ENCODE measurements at regions not wholly inside any gene's neighbourhood (a gene's known extent, or its start where the extent isn't known, plus 50 kb on each side); places are given as distances from the start of the nearest gene placed in this dataset.

GRCh38 chr2:18484625-18485024 is 75.8 kb downstream of the RDH14 start:
- ChIA-PET CTCF (no interaction called here), POLR2A (no interaction called here)
- no peaks in the 10 kb centered on the region for H3K36me3 Mint-ChIP-seq
- DNase-seq (no peak), ATAC-seq (replicated peaks in 1 of 4) (no peak)
- H3K4me3 Mint-ChIP-seq = no peak overlapping the region
- peaks cover 0 to 3% of the 10 kb centered on the region in 2 experiments for H3K27me3 ChIP-seq (replicated peaks in 1 of 2; ENCODE audit: control insufficient read depth in 2 of 2, extremely low read depth in 1 of 2, insufficient read depth in 2 of 2, low read length in 1 of 2)
- no peaks in the 10 kb centered on the region for H3K9me3 ChIP-seq
- no peaks in the 10 kb centered on the region for H3K4me1 ChIP-seq (ENCODE audit: control insufficient read depth in 1 of 2, extremely low read depth in 1 of 2, insufficient read depth in 2 of 2, low read length in 2 of 2)
- no peak overlapping the region for H3K4me3 ChIP-seq (ENCODE audit: control insufficient read depth in 1 of 2, extremely low read depth in 1 of 2, low read length in 1 of 2)
- peaks cover 2 to 11% of the 10 kb centered on the region in 2 donors for H3K27me3 Mint-ChIP-seq
- no peaks in the 10 kb centered on the region for H3K9me3 Mint-ChIP-seq
- H3K4me1 Mint-ChIP-seq = no peaks in the 10 kb centered on the region
- H3K27ac ChIP-seq (ENCODE audit: low read length) = no peak overlapping the region
- no peaks in the 10 kb centered on the region for H3K36me3 ChIP-seq (ENCODE audit: control insufficient read depth in 2 of 2, extremely low read depth in 1 of 2, insufficient read depth in 1 of 2, low read length in 1 of 2)
- H3K27ac Mint-ChIP-seq = no peak overlapping the region

GRCh38 chr2:18483896-18484295 is 76.6 kb downstream of the RDH14 start:
- H3K36me3 Mint-ChIP-seq = no peaks in the 10 kb centered on the region
- Histone ChIP-seq H3K36me3 (ENCODE audit: control insufficient read depth in 2 of 2, extremely low read depth in 1 of 2, insufficient read depth in 1 of 2, low read length in 1 of 2) (no peaks in the 10 kb centered on the region), H3K4me3 (ENCODE audit: control insufficient read depth in 1 of 2, extremely low read depth in 1 of 2, low read length in 1 of 2) (no peak overlapping the region), H3K9me3 (no peaks in the 10 kb centered on the region), H3K4me1 (ENCODE audit: control insufficient read depth in 1 of 2, extremely low read depth in 1 of 2, insufficient read depth in 2 of 2, low read length in 2 of 2) (no peaks in the 10 kb centered on the region), H3K27me3 (replicated peaks in 1 of 2; ENCODE audit: control insufficient read depth in 2 of 2, extremely low read depth in 1 of 2, insufficient read depth in 2 of 2, low read length in 1 of 2) (peaks cover 0 to 3% of the 10 kb centered on the region in 2 experiments), H3K27ac (ENCODE audit: low read length) (no peak overlapping the region)
- ChIA-PET POLR2A (no interaction called here), CTCF (no interaction called here)
- DNase-seq = no peak
- H3K27ac Mint-ChIP-seq = no peak overlapping the region
- 60% methylated on average over 2 of the region's 3 CpGs for WGBS (ENCODE audit: insufficient coverage)
- no peak overlapping the region for H3K4me3 Mint-ChIP-seq
- no peak for ATAC-seq (replicated peaks in 1 of 4)
- H3K27me3 Mint-ChIP-seq = peaks cover 2 to 12% of the 10 kb centered on the region in 2 donors
- no peaks in the 10 kb centered on the region for H3K4me1 Mint-ChIP-seq
- no peaks in the 10 kb centered on the region for H3K9me3 Mint-ChIP-seq

GRCh38 chr2:18482666-18483065 is 77.8 kb downstream of the RDH14 start:
- Mint-ChIP-seq H3K4me3 (no peak overlapping the region), H3K27me3 (peaks cover 2 to 9% of the 10 kb centered on the region in 2 donors), H3K4me1 (no peaks in the 10 kb centered on the region), H3K27ac (no peak overlapping the region), H3K9me3 (no peaks in the 10 kb centered on the region), H3K36me3 (no peaks in the 10 kb centered on the region)
- Histone ChIP-seq H3K4me3 (ENCODE audit: control insufficient read depth in 1 of 2, extremely low read depth in 1 of 2, low read length in 1 of 2) (no peak overlapping the region), H3K27me3 (replicated peaks in 1 of 2; ENCODE audit: control insufficient read depth in 2 of 2, extremely low read depth in 1 of 2, insufficient read depth in 2 of 2, low read length in 1 of 2) (peaks cover 0 to 3% of the 10 kb centered on the region in 2 experiments), H3K9me3 (no peaks in the 10 kb centered on the region), H3K36me3 (ENCODE audit: control insufficient read depth in 2 of 2, extremely low read depth in 1 of 2, insufficient read depth in 1 of 2, low read length in 1 of 2) (no peaks in the 10 kb centered on the region), H3K27ac (ENCODE audit: low read length) (no peak overlapping the region), H3K4me1 (ENCODE audit: control insufficient read depth in 1 of 2, extremely low read depth in 1 of 2, insufficient read depth in 2 of 2, low read length in 2 of 2) (no peaks in the 10 kb centered on the region)
- POLR2A ChIA-PET = no interaction called here
- no peak for DNase-seq
- CTCF ChIA-PET = no interaction called here
- no peak for ATAC-seq (replicated peaks in 1 of 4)

GRCh38 chr2:18479947-18480369 is 80.5 kb downstream of the RDH14 start:
- Histone ChIP-seq H3K27me3 (replicated peaks in 1 of 2; ENCODE audit: control insufficient read depth in 2 of 2, extremely low read depth in 1 of 2, insufficient read depth in 2 of 2, low read length in 1 of 2) (no peaks in the 10 kb centered on the region), H3K36me3 (ENCODE audit: control insufficient read depth in 2 of 2, extremely low read depth in 1 of 2, insufficient read depth in 1 of 2, low read length in 1 of 2) (no peaks in the 10 kb centered on the region), H3K4me1 (ENCODE audit: control insufficient read depth in 1 of 2, extremely low read depth in 1 of 2, insufficient read depth in 2 of 2, low read length in 2 of 2) (no peaks in the 10 kb centered on the region), H3K27ac (ENCODE audit: low read length) (no peak overlapping the region), H3K4me3 (ENCODE audit: control insufficient read depth in 1 of 2, extremely low read depth in 1 of 2, low read length in 1 of 2) (no peak overlapping the region), H3K9me3 (no peaks in the 10 kb centered on the region)
- 80% methylated on average over 1 of the region's 3 CpGs for WGBS (ENCODE audit: insufficient coverage)
- ATAC-seq (replicated peaks in 1 of 4) = no peak
- Mint-ChIP-seq H3K36me3 (no peaks in the 10 kb centered on the region), H3K27me3 (peaks cover 2 to 9% of the 10 kb centered on the region in 2 donors), H3K9me3 (no peaks in the 10 kb centered on the region), H3K4me3 (no peak overlapping the region), H3K4me1 (no peaks in the 10 kb centered on the region), H3K27ac (no peak overlapping the region)
- POLR2A ChIA-PET = no interaction called here
- CTCF ChIA-PET = no interaction called here
- no peak for DNase-seq

GRCh38 chr2:18477293-18477692 is 83.2 kb downstream of the RDH14 start:
- Mint-ChIP-seq H3K4me1 (no peaks in the 10 kb centered on the region), H3K27me3 (peaks cover 8 to 22% of the 10 kb centered on the region in 2 donors), H3K36me3 (no peaks in the 10 kb centered on the region), H3K9me3 (no peaks in the 10 kb centered on the region), H3K27ac (no peak overlapping the region), H3K4me3 (no peak overlapping the region)
- Histone ChIP-seq H3K27me3 (replicated peaks in 1 of 2; ENCODE audit: control insufficient read depth in 2 of 2, extremely low read depth in 1 of 2, insufficient read depth in 2 of 2, low read length in 1 of 2) (no peaks in the 10 kb centered on the region), H3K4me1 (ENCODE audit: control insufficient read depth in 1 of 2, extremely low read depth in 1 of 2, insufficient read depth in 2 of 2, low read length in 2 of 2) (no peaks in the 10 kb centered on the region), H3K27ac (ENCODE audit: low read length) (no peak overlapping the region), H3K36me3 (ENCODE audit: control insufficient read depth in 2 of 2, extremely low read depth in 1 of 2, insufficient read depth in 1 of 2, low read length in 1 of 2) (no peaks in the 10 kb centered on the region), H3K9me3 (no peaks in the 10 kb centered on the region), H3K4me3 (ENCODE audit: control insufficient read depth in 1 of 2, extremely low read depth in 1 of 2, low read length in 1 of 2) (no peak overlapping the region)
- ChIA-PET CTCF (no interaction called here), POLR2A (interaction anchor here in 1 of 2 donors (0.5 kb wide), 1 partner anchor 13 kb away, joined by 8 read pairs; no protein-coding TSS in a partner anchor)
- DNase-seq = no peak
- no CpG with 5 or more reads among the region's 1 CpG for WGBS (ENCODE audit: insufficient coverage)
- no peak for ATAC-seq (replicated peaks in 1 of 4)

GRCh38 chr2:18476484-18476883 is 84.0 kb downstream of the RDH14 start:
- 100% methylated on average over 1 of the region's 3 CpGs for WGBS (ENCODE audit: insufficient coverage)
- no peak overlapping the region for H3K4me3 Mint-ChIP-seq

GRCh38 chr2:18475884-18476283 is 84.6 kb downstream of the RDH14 start:
- WGBS (ENCODE audit: insufficient coverage) = no CpG with 5 or more reads among the region's 2 CpGs
- ATAC-seq (replicated peaks in 1 of 4) (no peak), DNase-seq (no peak)
- Mint-ChIP-seq H3K36me3 (no peaks in the 10 kb centered on the region), H3K27ac (no peak overlapping the region), H3K9me3 (no peaks in the 10 kb centered on the region), H3K4me1 (no peaks in the 10 kb centered on the region), H3K4me3 (no peak overlapping the region), H3K27me3 (peaks cover 12 to 28% of the 10 kb centered on the region in 2 donors)
- ChIA-PET CTCF (no interaction called here), POLR2A (no interaction called here)
- Histone ChIP-seq H3K36me3 (ENCODE audit: control insufficient read depth in 2 of 2, extremely low read depth in 1 of 2, insufficient read depth in 1 of 2, low read length in 1 of 2) (no peaks in the 10 kb centered on the region), H3K4me1 (ENCODE audit: control insufficient read depth in 1 of 2, extremely low read depth in 1 of 2, insufficient read depth in 2 of 2, low read length in 2 of 2) (no peaks in the 10 kb centered on the region), H3K27me3 (replicated peaks in 1 of 2; ENCODE audit: control insufficient read depth in 2 of 2, extremely low read depth in 1 of 2, insufficient read depth in 2 of 2, low read length in 1 of 2) (peaks cover 0 to 3% of the 10 kb centered on the region in 2 experiments), H3K27ac (ENCODE audit: low read length) (no peak overlapping the region), H3K4me3 (ENCODE audit: control insufficient read depth in 1 of 2, extremely low read depth in 1 of 2, low read length in 1 of 2) (no peak overlapping the region), H3K9me3 (no peaks in the 10 kb centered on the region)

More at GRCh38 chr2:18476484-18476883, 84.0 kb downstream of the RDH14 start:
- Histone ChIP-seq H3K4me1 (ENCODE audit: control insufficient read depth in 1 of 2, extremely low read depth in 1 of 2, insufficient read depth in 2 of 2, low read length in 2 of 2) (no peaks in the 10 kb centered on the region), H3K27ac (ENCODE audit: low read length) (no peak overlapping the region), H3K27me3 (replicated peaks in 1 of 2; ENCODE audit: control insufficient read depth in 2 of 2, extremely low read depth in 1 of 2, insufficient read depth in 2 of 2, low read length in 1 of 2) (peaks cover 0 to 3% of the 10 kb centered on the region in 2 experiments), H3K36me3 (ENCODE audit: control insufficient read depth in 2 of 2, extremely low read depth in 1 of 2, insufficient read depth in 1 of 2, low read length in 1 of 2) (no peaks in the 10 kb centered on the region), H3K9me3 (no peaks in the 10 kb centered on the region), H3K4me3 (ENCODE audit: control insufficient read depth in 1 of 2, extremely low read depth in 1 of 2, low read length in 1 of 2) (no peak overlapping the region)
- ATAC-seq (replicated peaks in 1 of 4) (no peak), DNase-seq (no peak)
- no peaks in the 10 kb centered on the region for H3K36me3 Mint-ChIP-seq
- no peaks in the 10 kb centered on the region for H3K9me3 Mint-ChIP-seq
- no peaks in the 10 kb centered on the region for H3K4me1 Mint-ChIP-seq
- peaks cover 8 to 22% of the 10 kb centered on the region in 2 donors for H3K27me3 Mint-ChIP-seq
- ChIA-PET POLR2A (no interaction called here), CTCF (no interaction called here)
- H3K27ac Mint-ChIP-seq = no peak overlapping the region
